Activated CD4-positive, alpha-beta T cell treated with anti-CD3 and anti-CD28 coated beads for 48 hours (primary cell): ENCODE measurements at regions not wholly inside any gene's neighbourhood (a gene's known extent, or its start where the extent isn't known, plus 50 kb on each side); places are given as distances from the start of the nearest gene placed in this dataset.
"Not testable (repeated sequence)": the region's sequence is repeated elsewhere in the genome, so short reads cannot be mapped to it uniquely, and the experiment has no call there.

Source experiments
- DNase-seq: peaks from one replicate; pipeline ENCODE4 v3.0.0-alpha.2; 2020

DNA sequence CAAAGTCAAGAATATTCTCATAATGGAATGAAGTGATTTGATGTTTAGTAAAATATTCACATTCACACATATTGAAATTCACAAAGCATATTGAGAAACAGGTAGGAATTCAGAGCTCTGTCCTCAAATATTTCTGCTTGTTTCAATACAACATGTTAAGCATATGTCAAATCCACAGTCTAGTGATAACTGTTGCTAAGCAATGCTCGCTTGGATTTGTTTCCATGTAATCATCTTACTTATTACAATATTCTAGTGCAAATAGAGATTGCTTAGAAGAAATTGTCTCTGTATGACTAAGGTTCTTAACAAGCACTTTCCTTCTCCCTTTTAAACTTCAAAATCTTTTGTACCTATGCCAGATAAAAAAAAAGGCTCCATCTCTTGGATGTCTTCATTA lies 995.7 kb downstream of the CDH18 start:
- DNase-seq: no peak

DNA sequence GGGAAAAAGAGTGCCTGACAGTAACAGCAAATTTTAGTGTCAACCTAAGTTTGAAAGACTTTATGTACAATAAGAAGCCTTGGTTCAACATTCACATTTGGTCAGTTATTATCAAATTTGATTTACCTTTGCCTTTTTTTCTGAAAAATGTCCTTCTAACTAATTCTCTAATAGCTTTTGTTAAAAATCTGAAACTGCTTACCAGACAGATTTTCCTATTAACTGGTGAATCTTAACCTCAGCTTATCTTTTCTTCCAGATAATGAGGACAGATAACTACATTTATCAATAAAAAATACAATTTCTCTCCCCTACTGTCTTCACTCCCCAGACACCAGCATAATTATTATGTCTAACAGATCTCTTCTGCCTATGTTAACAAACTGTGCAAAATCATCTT lies 988.5 kb downstream of the CDH18 start:
- no peak for DNase-seq

DNA sequence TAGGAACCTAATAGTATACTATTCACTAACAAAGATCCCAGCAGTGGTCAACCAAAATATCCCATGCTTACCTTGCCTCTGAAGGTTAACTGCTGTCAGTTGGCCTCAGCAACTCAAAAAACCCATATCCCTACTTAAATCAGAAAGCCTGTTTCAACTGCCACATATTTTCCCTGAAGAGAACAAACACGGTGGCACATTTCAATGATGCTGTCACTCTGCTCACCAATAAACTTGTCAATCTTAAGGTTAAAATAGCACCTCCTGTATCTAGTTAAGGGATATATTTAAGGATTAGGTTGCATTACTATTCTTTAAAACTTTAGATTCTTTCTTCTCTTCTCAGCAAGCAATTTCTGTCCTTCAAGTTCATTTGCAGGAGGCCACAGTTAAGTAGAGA lies 986.9 kb downstream of the CDH18 start:
- no peak for DNase-seq

DNA sequence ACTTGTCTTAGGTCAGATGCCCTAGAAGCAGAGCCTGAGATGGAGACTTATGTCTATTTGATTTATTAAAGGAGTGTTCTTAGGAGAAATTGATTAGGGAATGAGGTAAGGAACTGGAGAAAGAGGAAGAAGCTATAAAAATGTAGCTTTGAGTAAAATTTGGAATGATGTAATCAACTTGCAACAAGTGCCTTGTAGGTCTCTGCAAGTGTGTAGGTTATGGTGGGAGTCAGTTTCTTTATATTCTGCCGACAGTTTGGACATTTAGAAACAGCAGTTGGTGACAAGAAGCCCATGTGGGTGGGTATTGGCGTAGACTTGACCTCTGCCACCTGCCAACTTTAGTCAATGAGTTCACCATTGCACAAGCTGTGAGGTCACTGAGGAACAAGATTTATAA lies 986.5 kb downstream of the CDH18 start:
- no peak for DNase-seq

DNA sequence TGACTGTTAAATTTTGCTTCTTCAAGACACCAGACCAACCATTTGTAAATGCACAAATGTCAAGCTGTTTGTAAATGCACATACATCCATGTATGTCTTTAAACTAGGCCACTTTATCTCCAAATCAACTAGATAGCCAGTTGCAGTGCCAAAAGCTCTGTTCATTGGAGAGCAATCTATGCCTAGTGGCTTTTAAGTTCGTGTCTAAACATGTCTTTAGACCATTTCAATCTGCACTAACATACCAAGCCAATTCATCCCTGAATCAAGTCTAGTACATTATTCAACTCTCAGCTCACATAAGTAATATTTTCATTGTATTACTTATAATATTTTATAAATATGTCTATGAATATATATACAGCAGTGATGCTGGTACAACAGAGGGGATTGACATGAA lies 985.9 kb downstream of the CDH18 start:
- no peak for DNase-seq

DNA sequence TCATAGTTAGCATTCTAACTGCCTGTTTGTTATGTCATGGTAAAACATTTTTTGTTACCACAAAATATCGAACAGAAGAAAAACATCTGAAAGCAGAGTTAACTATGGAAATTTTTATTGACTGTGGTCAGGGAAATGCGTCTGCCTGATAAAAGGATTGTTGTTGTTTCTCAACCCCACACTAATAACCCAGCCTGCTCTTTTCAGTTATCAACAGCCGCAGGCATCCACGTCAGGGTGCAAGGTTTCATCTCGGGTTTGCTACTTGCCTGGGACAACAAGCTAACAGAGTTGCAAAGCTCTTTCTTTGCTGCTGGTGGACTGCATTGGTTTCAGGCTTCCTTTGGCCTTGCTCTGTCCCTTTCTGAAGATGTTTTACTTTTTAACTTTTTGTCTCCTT lies 969.2 kb downstream of the CDH18 start:
- DNase-seq: no peak

DNA sequence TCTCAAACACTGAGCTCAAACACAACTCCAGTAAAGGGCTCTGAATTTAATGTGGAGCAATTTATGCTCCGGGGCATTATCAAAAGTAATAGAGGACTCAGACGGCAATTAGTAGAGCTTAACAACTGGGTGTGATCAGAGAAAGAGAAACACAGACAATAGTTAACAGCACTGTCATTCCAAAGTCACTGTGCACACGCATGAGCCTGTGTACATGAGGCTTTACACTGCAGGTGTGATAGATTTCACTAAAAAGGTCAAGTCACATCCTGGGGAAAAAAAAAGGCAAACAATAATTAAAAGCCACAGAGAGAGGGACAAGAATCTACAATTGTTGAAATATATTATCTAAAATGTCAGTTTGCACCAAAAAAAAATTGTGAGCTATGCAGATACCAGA lies 956.5 kb downstream of the CDH18 start:
- DNase-seq: no peak

DNA sequence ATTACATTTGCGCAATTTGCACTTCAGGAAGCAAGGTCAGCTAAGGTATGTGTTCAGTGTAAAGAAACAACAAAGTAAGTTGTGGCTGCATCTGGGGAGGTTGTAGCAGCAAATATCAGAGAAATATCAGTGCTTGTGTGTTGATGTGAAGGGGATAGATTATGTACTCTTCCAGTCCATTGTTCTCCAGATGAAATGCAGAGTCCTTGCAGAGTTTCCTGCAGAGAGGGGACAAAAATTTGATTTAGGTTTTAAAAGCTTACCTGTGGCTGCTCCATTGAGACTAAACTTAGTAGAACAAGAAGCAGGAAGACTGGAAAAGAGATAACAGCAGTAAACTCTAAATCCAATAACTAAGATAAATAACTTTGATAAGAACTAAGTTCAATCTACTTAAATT lies 952.2 kb downstream of the CDH18 start:
- DNase-seq: no peak

DNA sequence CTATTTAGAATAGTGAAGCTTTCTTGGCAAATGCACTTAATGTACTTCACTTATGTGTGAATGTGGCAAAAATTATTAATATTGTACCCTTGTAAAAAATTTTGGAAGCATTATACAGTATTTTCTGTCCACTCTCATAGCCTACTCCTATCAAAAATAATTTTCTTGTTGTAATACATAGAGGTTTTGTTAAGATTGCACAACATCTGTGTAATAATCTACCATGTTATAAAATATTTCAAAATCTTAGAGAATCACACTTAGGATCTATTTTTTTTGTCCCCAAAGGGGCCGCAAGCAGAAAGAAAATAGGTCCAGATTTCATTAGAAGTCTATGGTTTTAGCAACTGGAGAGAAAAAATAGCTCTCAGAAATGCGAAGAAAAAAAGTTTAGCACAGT lies 945.9 kb downstream of the CDH18 start:
- DNase-seq: no peak

DNA sequence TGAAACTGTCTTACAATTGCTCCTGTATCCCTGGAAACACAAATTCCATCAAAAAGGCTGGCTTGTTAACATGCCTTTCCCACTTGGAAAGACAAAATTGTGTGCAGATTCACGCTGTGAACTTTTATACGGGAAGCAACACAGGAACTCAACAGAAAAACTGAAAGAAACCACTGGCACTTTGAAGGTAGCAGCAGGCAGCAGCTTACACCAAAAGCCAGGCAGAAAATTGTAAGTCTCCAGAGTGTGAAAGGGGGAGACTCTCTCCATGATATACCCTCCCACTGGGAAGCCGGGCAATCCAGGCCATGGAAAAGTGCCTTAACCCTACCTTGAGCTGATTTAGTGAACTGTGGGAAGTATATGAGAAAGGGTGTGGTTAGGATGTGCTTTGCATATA lies 943.7 kb downstream of the CDH18 start:
- no peak for DNase-seq

DNA sequence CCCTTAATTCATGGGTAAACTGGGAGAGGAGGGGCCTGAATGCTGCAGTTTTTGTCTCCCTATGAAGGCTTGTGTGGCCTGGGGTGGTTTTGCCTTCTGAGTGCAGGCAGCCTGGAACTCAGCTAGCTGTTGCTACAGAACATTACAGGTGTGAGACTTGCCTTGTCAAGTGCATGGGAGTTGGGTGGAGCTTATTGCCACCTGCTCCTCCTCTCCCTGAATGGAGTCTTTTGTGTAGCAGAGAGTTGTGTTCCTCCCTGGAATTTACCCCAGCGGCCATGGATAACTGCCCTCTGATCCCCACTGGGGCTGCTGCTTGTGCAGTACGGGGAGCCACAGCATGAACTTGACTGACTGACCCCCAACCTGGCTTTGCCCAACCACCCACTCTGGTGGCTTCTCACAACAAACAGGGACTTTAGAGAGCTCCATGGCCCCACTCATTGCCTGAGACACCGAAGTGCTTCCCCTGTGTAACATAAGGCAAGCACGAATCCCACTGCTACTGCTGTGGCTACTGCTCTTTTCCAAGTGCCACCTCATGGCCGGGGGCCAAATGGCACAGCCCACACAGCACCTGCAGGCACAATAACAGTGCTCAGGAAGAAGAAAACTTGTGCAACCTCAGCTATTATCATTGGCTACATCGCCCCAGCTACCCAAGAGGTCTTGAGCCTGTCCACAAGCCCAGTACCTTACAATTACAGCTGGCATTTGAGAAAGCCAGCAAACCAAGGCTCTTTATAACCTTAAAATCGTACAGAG lies 942.9 kb downstream of the CDH18 start:
- no peak for DNase-seq

DNA sequence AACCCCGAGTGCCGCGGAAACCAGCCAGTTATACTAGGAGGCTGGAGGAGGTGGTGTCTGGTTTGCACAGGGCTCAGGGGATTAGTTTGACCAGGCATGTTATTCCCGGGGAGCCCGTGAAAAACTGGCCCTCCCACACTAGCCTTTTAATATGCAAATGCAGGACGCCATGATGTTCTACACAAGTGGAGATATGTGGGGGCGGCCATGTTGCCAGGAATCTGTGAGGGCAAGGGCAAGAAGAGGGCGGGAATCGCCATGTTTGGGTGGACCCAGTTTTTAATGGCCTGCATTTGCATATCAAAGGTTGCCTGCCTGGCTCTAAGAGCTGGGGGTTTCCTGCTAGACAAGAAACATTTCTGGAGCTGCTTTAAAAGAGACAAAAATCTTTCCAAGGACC lies 940.7 kb downstream of the CDH18 start:
- no peak for DNase-seq

DNA sequence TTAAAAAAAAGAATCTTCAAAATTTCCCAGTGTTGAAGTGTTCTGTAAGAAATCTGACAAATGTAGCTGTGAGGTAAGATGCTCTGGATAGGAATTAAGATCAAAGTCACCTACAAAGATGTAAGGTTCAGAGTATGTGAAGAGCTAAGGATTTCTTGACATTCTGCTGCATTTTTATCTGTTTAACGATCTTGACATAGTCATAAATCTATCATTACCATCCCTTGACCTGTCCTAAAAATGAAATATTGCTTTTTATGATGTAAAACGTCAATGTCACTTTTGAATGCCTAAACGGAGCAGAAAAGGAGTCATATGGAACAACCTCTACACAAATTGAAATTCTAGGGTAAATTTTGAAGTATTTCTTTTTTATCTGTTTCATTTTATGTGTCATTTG lies 939.3 kb downstream of the CDH18 start:
- no peak for DNase-seq

DNA sequence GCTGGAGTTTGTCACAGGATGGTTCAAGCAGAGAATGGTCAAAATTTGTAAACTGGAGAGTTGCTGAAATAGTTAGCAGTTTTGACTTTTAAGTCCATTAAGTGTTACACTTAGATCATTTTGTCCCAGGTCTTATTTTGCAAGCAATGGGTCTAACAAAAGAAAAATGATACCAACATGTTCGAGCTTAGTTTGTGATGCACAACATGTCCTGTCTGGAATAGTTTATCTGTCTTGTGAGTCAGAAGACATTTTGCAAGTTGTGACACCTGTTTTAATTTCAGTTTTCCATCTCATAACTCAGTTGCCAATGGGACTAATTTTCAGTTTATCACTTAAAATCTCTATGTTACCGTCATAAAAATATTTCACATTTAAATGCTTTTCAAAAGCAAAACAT lies 929.8 kb downstream of the CDH18 start:
- no peak for DNase-seq

DNA sequence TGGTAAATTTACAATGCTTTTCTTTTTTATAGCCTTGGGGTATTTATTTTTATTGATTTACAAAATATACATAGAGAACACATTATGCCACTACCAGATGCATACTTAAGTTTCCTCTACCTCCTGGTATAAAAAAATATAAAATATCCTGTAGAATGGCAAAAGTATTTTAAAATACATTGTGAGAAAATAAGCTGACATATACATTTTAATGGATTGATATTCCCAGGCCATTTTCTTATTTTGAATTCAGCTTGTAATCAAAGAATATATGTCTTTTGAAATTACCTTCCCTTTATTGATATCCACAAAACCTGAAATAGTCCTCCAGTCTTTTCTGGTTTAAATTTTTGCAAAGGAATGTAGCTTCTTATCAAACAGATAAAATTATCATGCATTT lies 923.9 kb downstream of the CDH18 start:
- no peak for DNase-seq

DNA sequence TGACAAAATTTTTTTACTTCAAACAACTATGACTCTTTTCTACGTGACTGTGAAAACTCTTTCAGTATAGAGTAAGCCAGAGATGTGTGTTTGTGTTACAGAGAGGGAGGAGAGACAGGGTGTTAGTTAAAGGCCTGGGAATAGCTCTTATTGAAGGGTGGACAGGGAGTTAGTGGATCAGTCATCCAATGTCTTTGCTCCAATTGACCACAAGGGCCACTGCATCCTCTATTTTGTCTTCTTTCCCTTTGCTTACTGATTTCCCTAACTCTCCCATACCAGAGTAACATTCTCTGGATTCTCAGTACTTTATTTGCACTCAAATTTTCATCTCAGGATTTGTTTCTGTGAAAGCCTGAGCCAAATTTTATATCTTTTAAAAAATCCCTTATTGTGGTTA lies 920.3 kb downstream of the CDH18 start:
- no peak for DNase-seq

DNA sequence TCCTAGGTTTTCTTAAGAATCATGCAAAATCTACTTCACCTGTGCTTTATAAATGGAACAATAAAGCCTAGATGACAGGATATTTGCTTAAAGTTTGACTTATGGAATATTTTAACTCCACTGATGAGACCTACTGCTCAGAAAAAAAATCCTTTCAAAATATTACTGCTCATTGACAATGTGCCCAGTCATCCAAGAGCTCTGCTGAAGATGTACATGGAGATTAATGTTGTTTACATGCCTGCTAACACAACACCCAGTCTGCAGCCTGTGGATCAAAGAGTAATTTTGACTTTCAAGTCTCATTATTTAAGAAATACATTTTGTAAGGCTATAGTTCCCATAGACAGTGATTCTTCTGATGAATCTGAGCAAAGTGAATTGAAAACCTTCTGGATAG lies 889.6 kb downstream of the CDH18 start:
- DNase-seq: no peak

DNA sequence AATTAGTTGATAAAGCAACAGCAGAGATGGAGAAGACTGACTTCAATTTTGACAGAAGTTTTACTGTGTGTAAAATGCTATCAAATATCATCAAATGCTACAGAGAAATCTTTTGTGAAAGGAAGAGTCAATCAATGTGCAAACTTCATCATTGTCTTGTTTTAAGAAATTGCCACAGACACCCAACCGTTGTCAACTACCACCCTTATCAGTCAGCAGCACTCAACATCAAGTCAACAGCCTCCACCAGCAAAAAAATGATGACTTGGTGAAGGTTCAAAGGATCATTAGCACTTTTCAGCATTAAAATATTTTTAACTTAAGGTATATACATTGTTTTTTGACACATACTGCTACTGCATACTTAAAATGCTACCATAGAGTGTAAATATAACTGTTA lies 888.8 kb downstream of the CDH18 start:
- no peak for DNase-seq

DNA sequence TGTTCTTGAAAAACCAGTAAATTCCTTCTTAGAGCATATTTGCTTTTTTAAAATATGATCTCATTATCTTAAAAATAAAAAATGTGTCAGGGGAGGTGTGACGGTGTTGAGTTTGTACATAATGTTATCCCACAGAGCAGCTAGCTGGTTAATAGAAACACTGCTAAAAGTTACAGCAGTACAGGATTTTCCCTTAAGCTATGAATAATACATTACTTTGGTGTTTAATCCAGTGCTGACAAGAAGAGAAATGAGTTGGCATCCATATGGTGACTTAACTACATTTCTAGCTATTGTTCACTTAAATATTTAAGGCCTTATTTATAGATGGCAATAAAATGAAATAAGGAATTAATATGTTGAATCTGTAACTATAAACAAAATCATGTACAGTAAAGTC lies 883.1 kb downstream of the CDH18 start:
- DNase-seq: no peak

DNA sequence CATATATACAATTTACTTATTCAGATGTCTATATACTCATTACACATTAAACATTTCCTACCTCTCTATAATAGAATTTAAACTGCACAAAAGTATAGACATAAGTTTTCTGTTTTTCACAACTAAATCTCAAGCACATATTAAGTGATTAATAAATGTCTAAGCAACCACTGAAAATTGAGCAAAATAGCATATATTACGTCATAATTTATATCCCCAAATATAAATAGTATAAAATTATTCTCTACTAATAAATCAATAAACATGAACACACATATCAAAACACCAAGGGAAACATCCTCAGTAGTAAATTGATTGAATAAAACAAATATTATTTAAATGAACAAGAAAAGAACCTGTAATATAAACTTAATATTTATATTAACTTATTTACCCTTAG lies 865.1 kb downstream of the CDH18 start:
- DNase-seq: no peak

DNA sequence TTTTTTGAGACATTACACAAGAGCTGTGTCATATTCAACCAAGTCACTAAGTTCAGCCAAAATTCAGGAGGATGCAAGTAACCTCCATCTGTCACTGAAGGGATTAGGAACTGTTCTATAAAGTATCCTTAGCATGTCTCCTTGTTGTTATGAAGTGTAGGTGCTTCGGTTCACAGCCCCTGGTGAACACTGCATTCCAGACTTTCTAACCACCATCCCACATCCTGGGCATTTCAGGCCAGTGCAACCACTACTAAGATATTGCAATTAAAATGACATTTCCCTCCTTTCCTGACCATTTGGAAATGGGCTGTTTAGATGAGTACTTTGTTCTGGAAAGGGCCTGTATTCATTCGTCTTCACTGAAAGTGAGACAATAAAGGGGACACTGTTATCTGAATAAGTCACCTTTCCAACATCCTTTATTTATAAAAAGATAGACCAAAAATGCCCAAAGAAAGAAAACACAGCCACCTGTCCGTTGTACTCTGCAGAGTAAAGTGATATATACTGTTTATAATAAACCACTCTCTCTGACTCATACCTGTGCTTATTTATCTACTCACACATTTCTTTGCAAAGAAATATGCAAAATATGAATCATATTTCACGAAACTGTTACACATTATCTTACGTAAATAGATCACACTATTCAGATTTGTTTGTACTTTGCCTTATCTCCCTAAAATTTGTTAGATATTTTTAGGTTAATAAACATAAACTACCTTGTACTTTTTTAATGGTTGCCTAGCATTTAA lies 861.9 kb downstream of the CDH18 start:
- DNase-seq: no peak

DNA sequence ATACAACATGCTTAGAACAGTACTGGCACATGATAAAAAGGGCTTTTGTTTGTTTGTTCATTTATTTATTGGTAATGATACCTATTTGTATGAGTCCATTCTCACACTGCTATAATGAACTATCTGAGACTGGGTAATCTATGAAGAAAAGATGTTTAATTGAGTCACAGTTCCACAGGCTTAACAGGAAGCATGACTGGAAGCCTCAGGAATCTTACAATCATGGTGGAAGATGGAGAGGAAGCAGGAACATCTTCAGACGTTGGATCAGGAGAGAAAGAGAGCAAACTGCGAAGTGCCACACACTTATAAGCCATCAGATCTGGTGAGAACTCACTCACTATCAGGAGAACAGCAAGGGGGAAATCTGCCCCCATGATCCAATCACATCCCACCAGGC lies 847.7 kb downstream of the CDH18 start:
- no peak for DNase-seq

DNA sequence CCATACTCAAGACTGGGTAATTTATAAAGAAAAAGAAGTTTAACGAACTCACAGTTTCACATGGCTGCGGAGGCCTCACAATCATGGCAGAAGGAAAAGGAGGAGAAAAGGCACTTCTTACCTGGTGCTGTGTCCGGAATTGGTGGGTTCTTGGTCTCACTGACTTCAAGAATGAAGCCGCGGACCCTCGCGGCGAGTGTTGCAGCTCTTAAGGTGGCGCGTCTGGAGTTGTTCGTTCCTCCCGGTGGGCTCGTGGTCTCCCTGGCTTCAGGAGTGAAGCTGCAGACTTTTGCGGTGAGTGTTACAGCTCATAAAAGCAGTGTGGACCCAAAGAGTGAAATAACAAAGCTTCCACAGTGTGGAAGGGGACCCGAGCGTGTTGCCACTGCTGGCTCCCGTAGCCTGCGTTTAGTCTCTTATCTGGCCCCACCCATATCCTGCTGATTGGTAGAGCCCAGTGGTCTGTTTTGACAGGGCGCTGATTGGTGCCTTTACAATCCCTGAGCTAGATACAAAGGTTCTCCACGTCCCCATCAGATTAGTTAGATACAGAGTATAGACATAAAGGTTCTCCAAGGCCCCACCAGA lies 846.0 kb downstream of the CDH18 start:
- not testable (repeated sequence) for DNase-seq

DNA sequence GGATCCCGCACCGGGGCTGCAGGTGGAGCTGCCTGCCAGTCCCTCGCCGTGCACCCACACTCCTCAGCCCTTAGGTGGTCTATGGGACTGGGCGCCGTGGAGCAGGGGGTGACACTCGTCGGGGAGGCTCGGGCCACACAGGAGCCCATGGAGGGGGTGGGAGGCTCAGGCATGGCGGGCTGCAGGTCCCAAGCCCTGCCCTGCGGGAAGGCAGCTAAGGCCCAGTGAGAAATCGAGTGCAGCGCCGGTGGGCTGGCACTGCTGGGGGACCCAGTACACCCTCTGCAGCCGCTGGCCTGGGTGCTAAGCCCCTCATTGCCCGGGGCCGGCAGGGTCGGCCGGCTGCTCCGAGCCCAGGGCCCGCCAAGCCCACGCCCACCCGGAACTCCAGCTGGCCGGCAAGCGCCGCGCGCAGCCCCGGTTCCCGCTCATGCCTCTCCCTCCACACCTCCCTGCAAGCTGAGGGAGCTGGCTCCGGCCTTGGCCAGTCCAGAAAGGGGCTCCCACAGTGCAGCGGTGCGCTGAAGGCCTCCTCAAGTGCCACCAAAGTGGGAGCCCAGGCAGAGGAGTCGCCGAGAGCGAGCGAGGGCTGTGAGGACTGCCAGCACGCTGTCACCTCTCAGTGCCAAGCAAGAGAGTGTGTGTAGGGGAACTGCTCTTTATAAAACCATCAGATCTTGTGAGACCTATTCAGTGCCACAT lies 845.1 kb downstream of the CDH18 start:
- not testable (repeated sequence) for DNase-seq
